Thyroid gland (tissue), 4 donors: ENCODE measurements at regions not wholly inside any gene's neighbourhood (a gene's known extent, or its start where the extent isn't known, plus 50 kb on each side); places are given as distances from the start of the nearest gene placed in this dataset.
"Not testable (repeated sequence)": the region's sequence is repeated elsewhere in the genome, so short reads cannot be mapped to it uniquely, and the experiment has no call there.

Experiments
- CTCF ChIP-seq, 6 experiments: fragments of 200-600 bp in 3 of 6; fragments of 450-650 bp in 3 of 6; sonication (generic) in 3 of 6; IDR thresholded peaks; one replicate each; pipeline ENCODE4 v1.5.1; 2016 to 2019; ENCODE audit warnings: antibody characterized with exemption in 6 of 6, mild to moderate bottlenecking in 2 of 6, inconsistent platforms in 1 of 6, moderate library complexity in 1 of 6
- POLR2A ChIP-seq, 2 donors: fragments of 450-650 bp; IDR thresholded peaks; one replicate each; pipeline ENCODE4 v1.6.1; 2017; ENCODE audit warnings: antibody characterized with exemption in 2 of 2, mild to moderate bottlenecking in 2 of 2, moderate library complexity in 1 of 2

GRCh38 chr1:29183-29582, 422.3 kb downstream of the OR4F29 start:
- not testable (repeated sequence) for TF ChIP-seq CTCF, POLR2A (IDR thresholded peaks at IDR 0.05)
